OCI-LY7 (cell line): ENCODE measurements at regions not wholly inside any gene's neighbourhood (a gene's known extent, or its start where the extent isn't known, plus 50 kb on each side); places are given as distances from the start of the nearest gene placed in this dataset.

Experiments used
- EZH2phosphoT487 ChIP-seq: fragments of 200-600 bp; sonication (generic); IDR thresholded peaks from 2 replicates; pipeline ENCODE4 v1.6.1; 2018; ENCODE audit warnings: low read depth, borderline replicate concordance, mild to moderate bottlenecking, mixed run types, antibody characterized with exemption, low read length, moderate library complexity, mixed read lengths
- TF ChIP-seq, protein P1 (sequence below): fragments of 200-600 bp; sonication (generic); conservative IDR thresholded peaks from 2 replicates; pipeline ENCODE4 v1.5.1; 2014; ENCODE audit warnings: mild to moderate bottlenecking, antibody characterized with exemption, low read length, moderate library complexity, mixed read lengths

DNA sequence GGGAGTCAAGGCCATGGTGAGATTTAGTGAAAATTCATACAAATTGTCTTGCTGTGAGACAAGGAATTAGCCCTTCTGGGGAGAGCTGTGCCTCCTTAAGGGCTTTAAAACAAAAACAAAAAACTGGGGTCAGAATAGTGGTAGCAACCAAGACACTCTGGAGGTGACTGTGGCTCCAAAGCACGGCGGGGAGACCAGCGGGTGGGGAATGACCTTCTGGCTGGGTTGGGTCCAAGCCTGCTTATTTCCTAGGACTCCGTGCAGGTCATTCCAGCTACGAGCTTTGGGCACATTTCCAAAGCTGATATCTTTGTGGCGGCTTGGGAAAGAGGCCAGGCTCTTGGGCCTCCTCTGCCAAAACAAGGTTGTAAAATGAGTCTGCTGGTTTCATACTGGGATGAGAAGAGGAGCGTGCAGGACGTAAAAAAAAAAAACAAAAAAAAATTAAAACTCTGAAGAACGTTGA is 348.3 kb downstream of the UQCRFS1 start:
- TF ChIP-seq, protein P1, sequence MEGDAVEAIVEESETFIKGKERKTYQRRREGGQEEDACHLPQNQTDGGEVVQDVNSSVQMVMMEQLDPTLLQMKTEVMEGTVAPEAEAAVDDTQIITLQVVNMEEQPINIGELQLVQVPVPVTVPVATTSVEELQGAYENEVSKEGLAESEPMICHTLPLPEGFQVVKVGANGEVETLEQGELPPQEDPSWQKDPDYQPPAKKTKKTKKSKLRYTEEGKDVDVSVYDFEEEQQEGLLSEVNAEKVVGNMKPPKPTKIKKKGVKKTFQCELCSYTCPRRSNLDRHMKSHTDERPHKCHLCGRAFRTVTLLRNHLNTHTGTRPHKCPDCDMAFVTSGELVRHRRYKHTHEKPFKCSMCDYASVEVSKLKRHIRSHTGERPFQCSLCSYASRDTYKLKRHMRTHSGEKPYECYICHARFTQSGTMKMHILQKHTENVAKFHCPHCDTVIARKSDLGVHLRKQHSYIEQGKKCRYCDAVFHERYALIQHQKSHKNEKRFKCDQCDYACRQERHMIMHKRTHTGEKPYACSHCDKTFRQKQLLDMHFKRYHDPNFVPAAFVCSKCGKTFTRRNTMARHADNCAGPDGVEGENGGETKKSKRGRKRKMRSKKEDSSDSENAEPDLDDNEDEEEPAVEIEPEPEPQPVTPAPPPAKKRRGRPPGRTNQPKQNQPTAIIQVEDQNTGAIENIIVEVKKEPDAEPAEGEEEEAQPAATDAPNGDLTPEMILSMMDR: no peak
- no peak for TF ChIP-seq EZH2phosphoT487
